HepG2 (cell line): ENCODE measurements at regions not wholly inside any gene's neighbourhood (a gene's known extent, or its start where the extent isn't known, plus 50 kb on each side); places are given as distances from the start of the nearest gene placed in this dataset.

Source experiments
- ATAC-seq: fragments of 200-7000 bp; cut with Tn5 transposase; 3 replicates; pipeline ENCODE4 v1.9.1; 2020; ENCODE audit warnings: mild to moderate bottlenecking, moderate library complexity
- BruUV-seq: library from RNA; stranded (reverse); fragments of 400-500 nt; replicated peaks from 2 replicates; lab custom pipeline; 2021; lab: Mats Ljungman, UMichigan
- CTCF ChIA-PET: fragments of 300-600 bp; formaldehyde crosslinking; extraction: SDS; loops from one replicate; lab custom pipeline; 2021; ENCODE audit warnings: low total read pairs, inconsistent platforms, low intra/inter-chr PET ratio; lab: Yijun Ruan, JAX
- POLR2A ChIA-PET: fragments of 350-600 bp; sonication (Branson Sonifier 250); formaldehyde crosslinking; loops from one replicate; lab custom pipeline; 2020; ENCODE audit warnings: antibody characterized with exemption, inconsistent platforms; lab: Yijun Ruan, JAX
- DNase-seq: peaks from one replicate; pipeline ENCODE4 v3.0.0-alpha.2; 2015; ENCODE audit warnings: low spot score
- FAIRE-seq: peaks from 3 replicates; lab custom pipeline; 2011; peaks lifted over from hg19 to GRCh38; lab: Jason Lieb, UNC
- H2AFZ ChIP-seq: one replicate; pipeline ENCODE4 v1.6.1; 2011; ENCODE audit warnings: low read length, inconsistent platforms
- H3K27ac ChIP-seq: fragments of 300-600 bp; 3 replicates; pipeline ENCODE4 v1.8.0; 2011; ENCODE audit warnings: mixed run types, mild to moderate bottlenecking, mixed read lengths, low read length, inconsistent platforms; ENCODE audit not compliant: insufficient read depth; ENCODE audit errors: extremely low read length
- H3K27me3 ChIP-seq, 2 experiments: fragments of 200-600 bp in 1 of 2; 2 replicates in 1 of 2; 3 replicates in 1 of 2; pipeline versions ENCODE4 v1.6.0 to v1.8.0; 2011; ENCODE audit warnings: low read length in 2 of 2, mild to moderate bottlenecking in 2 of 2, moderate library complexity in 2 of 2, inconsistent platforms in 1 of 2; ENCODE audit not compliant: insufficient read depth in 2 of 2, control insufficient read depth in 1 of 2
- H3K36me3 ChIP-seq, 2 experiments: fragments of 200-600 bp in 1 of 2; replicated peaks in 1 of 2; 2 replicates in 1 of 2; 3 replicates in 1 of 2; pipeline versions ENCODE4 v1.5.1 to v1.8.0; 2011; ENCODE audit warnings: low read length in 2 of 2, inconsistent platforms in 1 of 2; ENCODE audit not compliant: insufficient read depth in 2 of 2, control insufficient read depth in 1 of 2
- H3K4me1 ChIP-seq: 2 replicates; pipeline ENCODE4 v1.5.1; 2012; ENCODE audit warnings: low read length, inconsistent platforms; ENCODE audit not compliant: insufficient read depth
- H3K4me2 ChIP-seq: 2 replicates; pipeline ENCODE4 v1.6.0; 2011; ENCODE audit warnings: low read depth, low read length, inconsistent platforms
- H3K4me3 ChIP-seq, 3 experiments: fragments of 200-600 bp in 1 of 3; sonication (generic), shearing (Covaris generic) in 1 of 3; replicated peaks in 1 of 3; 2 replicates each; pipeline ENCODE4 v1.5.1; 2011 to 2016; ENCODE audit warnings: low read length in 3 of 3, inconsistent platforms in 2 of 3, low read depth in 2 of 3, mild to moderate bottlenecking in 2 of 3, control low read depth in 1 of 3, mixed read lengths in 1 of 3; ENCODE audit not compliant: insufficient read depth in 1 of 3
- H3K79me2 ChIP-seq: one replicate; pipeline ENCODE4 v1.6.1; 2011; ENCODE audit warnings: low read length, inconsistent platforms; ENCODE audit not compliant: insufficient read depth
- H3K9ac ChIP-seq: 2 replicates; pipeline ENCODE4 v1.6.0; 2011; ENCODE audit warnings: mild to moderate bottlenecking, low read depth, low read length, inconsistent platforms; ENCODE audit not compliant: insufficient read depth
- H3K9me3 ChIP-seq: 2 replicates; pipeline ENCODE4 v1.5.1; 2012; ENCODE audit warnings: mild to moderate bottlenecking, low read length
- H4K20me1 ChIP-seq: 2 replicates; pipeline ENCODE4 v1.6.0; 2011; ENCODE audit warnings: inconsistent platforms, mild to moderate bottlenecking, low read length, moderate library complexity; ENCODE audit not compliant: insufficient read depth
- MED1 ChIP-seq: sonication (generic); formaldehyde crosslinking; IDR thresholded peaks from 2 replicates; pipeline ENCODE4 v1.4.0; 2020; ENCODE audit warnings: missing genetic modification reagents
- MLX ChIP-seq: IDR thresholded peaks from 2 replicates; pipeline ENCODE4 v1.6.1; 2016
- NFKB2 ChIP-seq: sonication (generic); formaldehyde crosslinking; IDR thresholded peaks from 2 replicates; pipeline ENCODE4 v1.4.0; 2020; ENCODE audit warnings: missing genetic modification reagents, borderline replicate concordance
- ZBED4 ChIP-seq: sonication (generic); formaldehyde crosslinking; IDR thresholded peaks from 2 replicates; pipeline ENCODE4 v1.4.0; 2020; ENCODE audit warnings: missing genetic modification reagents, borderline replicate concordance
- ZNF12 ChIP-seq: sonication (generic); formaldehyde crosslinking; IDR thresholded peaks from 2 replicates; pipeline ENCODE4 v1.5.0; 2020; ENCODE audit warnings: missing genetic modification reagents
- ZNF589 ChIP-seq: sonication (generic); formaldehyde crosslinking; conservative IDR thresholded peaks from 2 replicates; pipeline ENCODE4 v1.8.0; 2022; ENCODE audit warnings: mild to moderate bottlenecking, moderate library complexity, missing genetic modification reagents
- ZNF597 ChIP-seq: sonication (generic); formaldehyde crosslinking; IDR thresholded peaks from 2 replicates; pipeline ENCODE4 v1.5.0; 2020; ENCODE audit warnings: missing genetic modification reagents
- ZNF646 ChIP-seq: sonication (generic); formaldehyde crosslinking; IDR thresholded peaks from 2 replicates; pipeline ENCODE4 v1.9.0; 2021; ENCODE audit warnings: mild to moderate bottlenecking, missing genetic modification reagents
- ZNF672 ChIP-seq: sonication (generic); formaldehyde crosslinking; IDR thresholded peaks from 2 replicates; pipeline ENCODE4 v1.8.1; 2022; ENCODE audit warnings: missing genetic modification reagents
- WGBS: methylation state at CpG from one replicate; pipeline ENCODE4 v1.1.6; 2017; ENCODE audit warnings: low lambda C conversion rate; 5-methylcytosine and 5-hydroxymethylcytosine counted together
- in situ Hi-C: cut with HindIII; loops from 2 replicates; pipeline ENCODE4 v1.10.0; 2017; ENCODE audit warnings: low pct_unique_long_range_greater_than_20kb; ENCODE audit not compliant: extremely low pct_ligation_motif_present
- intact Hi-C: fragments of 100-400 bp; cut with micrococcal nuclease; formaldehyde crosslinking; loops from one replicate; pipeline ENCODE4 v1.10.0; 2022; ENCODE audit not compliant: unreplicated experiment

GRCh38 chr6:19394687-19395086 lies 442.5 kb upstream of the ID4 start:
- H2AFZ ChIP-seq: no peak overlapping the region
- H3K9me3 ChIP-seq: peaks cover 44% of the 10 kb centered on the region; the same call in 1 of the 2 replicates
- TF ChIP-seq NFKB2: no peak
- TF ChIP-seq ZNF597: no peak
- TF ChIP-seq ZNF646: no peak
- TF ChIP-seq ZNF589: no peak
- TF ChIP-seq MLX (CRISPR knock-in tag): no peak
- TF ChIP-seq ZNF672: no peak
- no peak for TF ChIP-seq MED1 (CRISPR knock-in tag)
- TF ChIP-seq ZNF12 (CRISPR knock-in tag): no peak
- no peak for TF ChIP-seq ZBED4 (CRISPR knock-in tag)
- CTCF ChIA-PET: no interaction called here
- POLR2A ChIA-PET: no interaction called here
- no peak overlapping the region for H3K27ac ChIP-seq
- BruUV-seq: no TSS peak
- ATAC-seq: no peak
- in situ Hi-C loops (no loop called here), intact Hi-C loops (no loop called here)
- no peak for FAIRE-seq
- no peak overlapping the region for H3K9ac ChIP-seq
- no peak overlapping the region for H3K4me3 ChIP-seq
- no peak for DNase-seq
- H4K20me1 ChIP-seq: no peaks in the 10 kb centered on the region
- 10% methylated on average over 4 of the region's 4 CpGs for WGBS
- H3K4me2 ChIP-seq: no peak overlapping the region
- H3K27me3 ChIP-seq: no peaks in the 10 kb centered on the region
- no peaks in the 10 kb centered on the region for H3K36me3 ChIP-seq
- no peaks in the 10 kb centered on the region for H3K79me2 ChIP-seq
- no peaks in the 10 kb centered on the region for H3K4me1 ChIP-seq
